ENCODE measurements at regions not wholly inside any gene's neighbourhood (a gene's known extent, or its start where the extent isn't known, plus 50 kb on each side); places are given as distances from the start of the nearest gene placed in this dataset.

DNA sequence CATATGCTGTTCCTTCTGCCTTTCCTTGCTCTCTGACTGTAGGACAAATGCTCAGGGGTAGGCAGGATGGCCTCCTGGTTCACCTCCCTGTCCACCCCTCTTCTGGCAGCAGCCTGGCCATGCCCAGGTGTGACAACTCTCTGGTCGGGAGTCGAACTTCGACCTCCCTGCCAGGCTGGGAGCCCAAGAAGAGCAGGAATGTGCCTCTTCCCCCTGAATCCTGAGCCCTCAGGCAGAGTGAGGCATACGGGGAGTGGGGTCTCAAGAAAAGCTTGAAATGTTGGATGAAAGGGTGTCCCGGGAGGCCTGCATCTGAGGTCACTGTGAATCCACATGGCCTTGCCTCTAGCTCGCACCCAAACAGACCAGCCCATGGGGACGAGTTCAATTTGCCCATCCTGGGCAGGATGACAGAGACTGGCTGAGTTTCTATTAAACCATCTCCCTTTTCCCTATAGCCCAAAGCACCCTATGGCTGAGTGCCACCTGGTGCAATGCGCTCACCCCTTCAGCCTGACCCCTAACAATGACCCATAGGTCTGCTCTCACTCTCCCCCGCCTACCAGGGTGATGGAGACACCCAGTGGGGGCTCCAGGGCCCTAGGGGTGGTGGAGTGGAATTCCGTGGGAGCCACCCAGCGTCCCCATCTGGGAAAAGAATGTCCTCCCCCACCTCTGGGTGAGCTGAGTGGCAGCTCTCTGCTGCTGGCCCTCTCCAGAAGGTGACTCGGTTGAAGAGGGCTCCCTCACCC, 52.9 kb upstream of the DIO3 start:
- TF ChIP-seq POLR2AphosphoS5 (IDR thresholded peaks at IDR 0.05; ENCODE audit: low read depth, low read length) (no peak), SIN3A (IDR thresholded peaks at IDR 0.05; ENCODE audit: borderline replicate concordance, insufficient read depth, low read length) (no peak), TAF1 (IDR thresholded peaks at IDR 0.05; ENCODE audit: borderline replicate concordance, insufficient read depth, low read length) (no peak)

All from PFSK-1 (cell line).